ENCODE measurements at regions not wholly inside any gene's neighbourhood (a gene's known extent, or its start where the extent isn't known, plus 50 kb on each side); places are given as distances from the start of the nearest gene placed in this dataset.

DNA sequence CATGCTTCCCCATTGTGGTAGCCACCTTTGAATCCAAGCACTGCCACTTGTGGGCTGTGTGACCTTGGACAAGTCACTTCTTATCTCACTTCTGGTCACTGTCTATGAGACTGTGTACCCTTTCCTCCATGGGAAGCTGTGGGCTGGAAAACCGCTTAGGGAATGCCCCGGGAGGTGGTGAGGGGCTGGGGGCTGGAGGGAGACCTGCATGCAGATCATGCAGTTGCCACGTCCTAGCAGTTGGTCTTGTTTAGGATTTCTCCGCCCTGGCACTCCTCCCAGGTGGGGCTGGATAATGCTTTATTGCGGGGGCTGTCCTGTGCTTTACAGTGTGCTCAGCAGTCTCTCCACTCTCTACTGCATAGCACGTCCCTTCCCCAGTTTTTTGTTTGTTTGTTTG is 62.9 kb upstream of the OPN4 start:
- TF ChIP-seq CREB1 (IDR thresholded peaks at IDR 0.05; ENCODE audit: low read depth): no peak
- TF ChIP-seq ZBTB7A (IDR thresholded peaks at IDR 0.05; ENCODE audit: low read depth): no peak

DNA sequence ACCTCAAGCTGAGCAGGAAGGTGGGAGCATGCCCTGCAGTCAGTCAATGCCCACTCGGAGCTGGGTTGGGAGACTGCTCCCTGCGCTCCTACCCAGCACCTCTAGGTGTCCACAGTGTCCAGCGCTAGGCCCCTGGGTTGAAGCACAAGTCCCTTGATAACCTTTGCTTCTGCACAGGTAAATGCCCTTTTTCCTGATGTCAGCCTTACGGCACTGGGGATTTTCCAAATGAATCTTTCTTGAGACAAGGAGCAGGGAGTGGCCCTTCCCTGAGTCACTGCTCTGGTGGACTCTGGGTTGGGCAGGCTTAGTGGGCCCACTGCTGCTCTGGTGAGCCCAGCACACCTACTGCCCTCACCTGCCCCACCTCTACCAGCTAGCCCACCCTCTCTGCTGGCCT is 61.9 kb upstream of the OPN4 start:
- TF ChIP-seq CREB1 (IDR thresholded peaks at IDR 0.05; ENCODE audit: low read depth) (no peak), RAD21 (IDR thresholded peaks at IDR 0.05; ENCODE audit: low read depth) (peak; percentile 79), EGR1 (IDR thresholded peaks at IDR 0.05) (no peak)

DNA sequence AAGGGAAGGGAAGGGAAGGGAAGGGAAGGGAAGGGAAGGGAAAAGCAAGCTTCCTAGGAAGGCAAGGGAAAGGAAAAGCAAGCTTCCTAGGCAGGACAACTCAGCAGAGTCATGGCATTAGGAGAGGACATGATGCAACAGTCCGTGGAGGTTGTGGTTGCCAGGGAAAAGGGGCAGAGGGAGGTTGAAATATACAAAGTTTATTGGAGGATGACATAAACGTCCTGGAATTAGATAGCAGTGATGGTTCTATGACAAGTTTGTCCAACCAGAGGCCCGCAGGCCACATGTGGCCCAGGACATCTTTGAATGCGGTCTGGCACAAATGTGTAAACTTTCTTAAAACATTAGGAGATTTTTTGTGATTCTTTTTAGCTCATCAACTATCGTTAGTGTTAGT is 59.8 kb upstream of the OPN4 start:
- TF ChIP-seq, protein P1, sequence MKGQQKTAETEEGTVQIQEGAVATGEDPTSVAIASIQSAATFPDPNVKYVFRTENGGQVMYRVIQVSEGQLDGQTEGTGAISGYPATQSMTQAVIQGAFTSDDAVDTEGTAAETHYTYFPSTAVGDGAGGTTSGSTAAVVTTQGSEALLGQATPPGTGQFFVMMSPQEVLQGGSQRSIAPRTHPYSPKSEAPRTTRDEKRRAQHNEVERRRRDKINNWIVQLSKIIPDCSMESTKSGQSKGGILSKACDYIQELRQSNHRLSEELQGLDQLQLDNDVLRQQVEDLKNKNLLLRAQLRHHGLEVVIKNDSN (IDR thresholded peaks at IDR 0.05): no peak
- TF ChIP-seq CREB1 (IDR thresholded peaks at IDR 0.05; ENCODE audit: low read depth): no peak
- no peak for TF ChIP-seq EGR1 (IDR thresholded peaks at IDR 0.05)
- TF ChIP-seq, protein P2, sequence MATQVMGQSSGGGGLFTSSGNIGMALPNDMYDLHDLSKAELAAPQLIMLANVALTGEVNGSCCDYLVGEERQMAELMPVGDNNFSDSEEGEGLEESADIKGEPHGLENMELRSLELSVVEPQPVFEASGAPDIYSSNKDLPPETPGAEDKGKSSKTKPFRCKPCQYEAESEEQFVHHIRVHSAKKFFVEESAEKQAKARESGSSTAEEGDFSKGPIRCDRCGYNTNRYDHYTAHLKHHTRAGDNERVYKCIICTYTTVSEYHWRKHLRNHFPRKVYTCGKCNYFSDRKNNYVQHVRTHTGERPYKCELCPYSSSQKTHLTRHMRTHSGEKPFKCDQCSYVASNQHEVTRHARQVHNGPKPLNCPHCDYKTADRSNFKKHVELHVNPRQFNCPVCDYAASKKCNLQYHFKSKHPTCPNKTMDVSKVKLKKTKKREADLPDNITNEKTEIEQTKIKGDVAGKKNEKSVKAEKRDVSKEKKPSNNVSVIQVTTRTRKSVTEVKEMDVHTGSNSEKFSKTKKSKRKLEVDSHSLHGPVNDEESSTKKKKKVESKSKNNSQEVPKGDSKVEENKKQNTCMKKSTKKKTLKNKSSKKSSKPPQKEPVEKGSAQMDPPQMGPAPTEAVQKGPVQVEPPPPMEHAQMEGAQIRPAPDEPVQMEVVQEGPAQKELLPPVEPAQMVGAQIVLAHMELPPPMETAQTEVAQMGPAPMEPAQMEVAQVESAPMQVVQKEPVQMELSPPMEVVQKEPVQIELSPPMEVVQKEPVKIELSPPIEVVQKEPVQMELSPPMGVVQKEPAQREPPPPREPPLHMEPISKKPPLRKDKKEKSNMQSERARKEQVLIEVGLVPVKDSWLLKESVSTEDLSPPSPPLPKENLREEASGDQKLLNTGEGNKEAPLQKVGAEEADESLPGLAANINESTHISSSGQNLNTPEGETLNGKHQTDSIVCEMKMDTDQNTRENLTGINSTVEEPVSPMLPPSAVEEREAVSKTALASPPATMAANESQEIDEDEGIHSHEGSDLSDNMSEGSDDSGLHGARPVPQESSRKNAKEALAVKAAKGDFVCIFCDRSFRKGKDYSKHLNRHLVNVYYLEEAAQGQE (IDR thresholded peaks at IDR 0.05; ENCODE audit: low read depth): no peak
- no peak for TF ChIP-seq RAD21 (IDR thresholded peaks at IDR 0.05; ENCODE audit: low read depth)
- TF ChIP-seq EP300 (IDR thresholded peaks at IDR 0.05; ENCODE audit: borderline replicate concordance): no peak
- no peak for TF ChIP-seq FOXM1 (IDR thresholded peaks at IDR 0.05; ENCODE audit: borderline replicate concordance, low read depth)
- TF ChIP-seq, protein P3, sequence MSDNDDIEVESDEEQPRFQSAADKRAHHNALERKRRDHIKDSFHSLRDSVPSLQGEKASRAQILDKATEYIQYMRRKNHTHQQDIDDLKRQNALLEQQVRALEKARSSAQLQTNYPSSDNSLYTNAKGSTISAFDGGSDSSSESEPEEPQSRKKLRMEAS (IDR thresholded peaks at IDR 0.05): no peak
- TF ChIP-seq ZBTB7A (IDR thresholded peaks at IDR 0.05; ENCODE audit: low read depth): no peak
- no peak for TF ChIP-seq YY1 (IDR thresholded peaks at IDR 0.05; ENCODE audit: low read depth)

DNA sequence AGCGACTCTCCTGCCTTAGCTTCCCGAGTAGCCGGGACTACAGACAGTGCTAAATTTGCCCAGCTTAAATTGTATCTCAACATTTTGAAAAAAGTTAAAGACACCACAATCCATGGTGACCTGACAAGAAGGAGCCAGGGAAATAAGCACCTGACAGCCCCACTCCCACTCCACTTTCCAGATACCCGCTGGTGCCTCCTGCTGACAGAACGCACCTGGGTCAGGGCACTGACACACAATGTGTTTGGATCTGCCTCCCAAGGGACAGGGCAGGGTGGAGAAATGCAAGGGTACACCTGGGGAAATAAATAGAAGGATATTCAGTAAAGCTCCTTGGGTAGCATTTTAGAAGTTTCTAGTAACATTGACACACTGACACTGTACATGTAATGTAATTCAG is 58.9 kb upstream of the OPN4 start:
- TF ChIP-seq ZBTB7A (IDR thresholded peaks at IDR 0.05; ENCODE audit: low read depth) (no peak), CREB1 (IDR thresholded peaks at IDR 0.05; ENCODE audit: low read depth) (no peak), TAF1 (IDR thresholded peaks at IDR 0.05; ENCODE audit: low read depth) (no peak), EGR1 (IDR thresholded peaks at IDR 0.05) (no peak)
- TF ChIP-seq, protein P2 (IDR thresholded peaks at IDR 0.05; ENCODE audit: low read depth): no peak

DNA sequence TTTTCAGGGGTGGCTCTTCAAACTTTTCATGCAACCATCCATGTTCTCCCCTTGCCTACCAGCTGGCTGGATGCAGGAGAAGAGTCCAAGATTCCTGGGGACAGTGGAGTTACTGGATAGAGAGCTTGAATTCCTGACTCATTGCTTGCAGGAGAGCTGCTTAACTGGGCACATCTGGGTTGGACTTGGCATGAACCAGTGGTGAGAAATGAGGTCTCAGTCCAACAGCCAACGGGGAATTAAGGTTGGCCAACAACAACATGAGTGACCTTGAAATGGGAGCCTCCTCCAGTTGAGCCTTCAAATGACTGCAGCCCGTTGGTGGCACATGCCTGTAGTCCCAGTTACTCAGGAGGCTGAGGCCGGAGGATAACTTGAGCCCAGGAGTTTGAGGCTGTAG is 58.1 kb upstream of the OPN4 start:
- no peak for TF ChIP-seq RAD21 (IDR thresholded peaks at IDR 0.05; ENCODE audit: low read depth)
- TF ChIP-seq EP300 (IDR thresholded peaks at IDR 0.05; ENCODE audit: borderline replicate concordance): no peak
- no peak for TF ChIP-seq TCF12 (IDR thresholded peaks at IDR 0.05; ENCODE audit: low read depth)
- TF ChIP-seq, protein P3 (IDR thresholded peaks at IDR 0.05): 0 out of 2 replicates have a peak, but pooled peaks have one; percentile 4
- TF ChIP-seq EGR1 (IDR thresholded peaks at IDR 0.05): no peak
- TF ChIP-seq, protein P1 (IDR thresholded peaks at IDR 0.05): no peak
- TF ChIP-seq, protein P2 (IDR thresholded peaks at IDR 0.05; ENCODE audit: low read depth): no peak
- TF ChIP-seq NFIC (IDR thresholded peaks at IDR 0.05): no peak

DNA sequence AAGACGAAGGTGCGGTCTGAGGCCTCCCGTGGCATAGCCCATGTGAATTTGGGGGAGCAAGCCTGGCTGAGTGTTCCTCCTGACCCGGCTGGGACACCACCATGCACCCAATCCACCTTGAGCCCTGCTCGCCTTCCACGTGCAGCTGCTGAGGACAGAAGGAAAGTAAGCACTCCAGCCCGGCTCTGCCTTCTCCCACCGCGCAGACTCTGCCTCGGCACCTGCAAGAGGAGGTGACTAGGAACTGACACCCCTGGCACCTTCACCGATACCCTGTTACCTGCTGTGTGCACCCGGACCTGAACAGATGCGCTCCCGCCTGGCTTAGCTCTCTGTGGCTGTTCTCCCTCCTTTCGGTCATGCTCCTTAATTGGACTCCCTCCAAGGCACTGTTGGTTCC is 57.0 kb upstream of the OPN4 start:
- TF ChIP-seq, protein P2 (IDR thresholded peaks at IDR 0.05; ENCODE audit: low read depth): no peak
- TF ChIP-seq CEBPB (IDR thresholded peaks at IDR 0.05): no peak
- TF ChIP-seq RAD21 (IDR thresholded peaks at IDR 0.05; ENCODE audit: low read depth): no peak
- TF ChIP-seq YY1 (IDR thresholded peaks at IDR 0.05; ENCODE audit: low read depth): no peak
- TF ChIP-seq, protein P3 (IDR thresholded peaks at IDR 0.05): no peak
- TF ChIP-seq, protein P1 (IDR thresholded peaks at IDR 0.05): no peak
- TF ChIP-seq TEAD4 (IDR thresholded peaks at IDR 0.05): no peak
- no peak for TF ChIP-seq NFIC (IDR thresholded peaks at IDR 0.05)
- no peak for TF ChIP-seq FOXM1 (IDR thresholded peaks at IDR 0.05; ENCODE audit: borderline replicate concordance, low read depth)
- TF ChIP-seq CREB1 (IDR thresholded peaks at IDR 0.05; ENCODE audit: low read depth): no peak
- no peak for TF ChIP-seq EP300 (IDR thresholded peaks at IDR 0.05; ENCODE audit: borderline replicate concordance)
- no peak for TF ChIP-seq ZBTB7A (IDR thresholded peaks at IDR 0.05; ENCODE audit: low read depth)
- no peak for TF ChIP-seq EGR1 (IDR thresholded peaks at IDR 0.05)
